OCI-LY7 (cell line): ENCODE measurements at regions not wholly inside any gene's neighbourhood (a gene's known extent, or its start where the extent isn't known, plus 50 kb on each side); places are given as distances from the start of the nearest gene placed in this dataset.

ENCODE experiments used
- BruUV-seq: library from RNA; stranded (reverse); fragments of 400-500 nt; replicated peaks from 2 replicates; lab custom pipeline; 2021; lab: Mats Ljungman, UMichigan
- CTCF ChIA-PET: fragments of 300-600 bp; sonication (Branson Sonifier 250); formaldehyde crosslinking; loops from one replicate; lab custom pipeline; 2022; ENCODE audit warnings: antibody characterized with exemption; ENCODE audit not compliant: unreplicated experiment; lab: Charles Lee
- POLR2A ChIA-PET: fragments of 300-600 bp; sonication (Branson Sonifier 250); formaldehyde crosslinking; loops from one replicate; lab custom pipeline; 2022; ENCODE audit warnings: antibody characterized with exemption; lab: Charles Lee
- DNase-seq: peaks from one replicate; pipeline ENCODE4 v3.0.0-alpha.2; 2015; ENCODE audit warnings: low spot score
- H2AFZ ChIP-seq: fragments of 200-600 bp; sonication (generic), shearing (Covaris generic); 2 replicates; pipeline ENCODE4 v1.6.1; 2014; ENCODE audit warnings: mild to moderate bottlenecking, antibody characterized with exemption, low read length, moderate library complexity
- H3K27ac ChIP-seq: fragments of 200-600 bp; sonication (generic); 2 replicates; pipeline ENCODE4 v1.5.1; 2014; ENCODE audit warnings: mixed run types, low read depth, mild to moderate bottlenecking, moderate library complexity, low read length, inconsistent platforms; ENCODE audit not compliant: poor library complexity, severe bottlenecking
- H3K36me3 ChIP-seq: fragments of 200-600 bp; sonication (generic); 2 replicates; pipeline ENCODE4 v1.6.1; 2014; ENCODE audit warnings: mild to moderate bottlenecking, antibody characterized with exemption, low read length, moderate library complexity, mixed read lengths; ENCODE audit not compliant: insufficient read depth
- H3K4me1 ChIP-seq: fragments of 200-600 bp; sonication (generic); 2 replicates; pipeline ENCODE4 v1.5.1; 2014; ENCODE audit warnings: mild to moderate bottlenecking, low read length; ENCODE audit not compliant: insufficient read depth, poor library complexity, severe bottlenecking
- H3K4me2 ChIP-seq: fragments of 200-600 bp; sonication (generic); 2 replicates; pipeline ENCODE4 v1.6.1; 2014; ENCODE audit warnings: mild to moderate bottlenecking, low read length
- H3K4me3 ChIP-seq: fragments of 200-600 bp; sonication (generic); 2 replicates; pipeline ENCODE4 v1.5.1; 2014; ENCODE audit warnings: mild to moderate bottlenecking, low read depth, low read length; ENCODE audit not compliant: poor library complexity, severe bottlenecking
- H3K79me2 ChIP-seq: fragments of 200-600 bp; sonication (generic); 2 replicates; pipeline ENCODE4 v1.6.1; 2016; ENCODE audit warnings: low read depth, mild to moderate bottlenecking, low read length, moderate library complexity, mixed read lengths; ENCODE audit not compliant: insufficient read depth
- H3K9me2 ChIP-seq: fragments of 200-600 bp; sonication (generic); 2 replicates; pipeline ENCODE4 v1.6.1; 2016; ENCODE audit warnings: mild to moderate bottlenecking, low read length, mixed read lengths; ENCODE audit not compliant: insufficient read depth
- H3K9me3 ChIP-seq: fragments of 200-600 bp; sonication (generic); 2 replicates; pipeline ENCODE4 v1.6.1; 2014; ENCODE audit warnings: mild to moderate bottlenecking, mixed run types, low read length, mixed read lengths
- H4K20me1 ChIP-seq: fragments of 200-600 bp; sonication (generic); 2 replicates; pipeline ENCODE4 v1.6.1; 2014; ENCODE audit warnings: mild to moderate bottlenecking, antibody characterized with exemption, low read length, moderate library complexity, mixed read lengths; ENCODE audit not compliant: insufficient read depth
- EZH2phosphoT487 ChIP-seq: fragments of 200-600 bp; sonication (generic); IDR thresholded peaks from 2 replicates; pipeline ENCODE4 v1.6.1; 2018; ENCODE audit warnings: low read depth, borderline replicate concordance, mild to moderate bottlenecking, mixed run types, antibody characterized with exemption, low read length, moderate library complexity, mixed read lengths
- intact Hi-C: fragments of 100-400 bp; cut with micrococcal nuclease; formaldehyde crosslinking; loops from one replicate; pipeline ENCODE4 v1.10.0; 2022; ENCODE audit not compliant: unreplicated experiment
- TF ChIP-seq, protein P1 (sequence below): fragments of 200-600 bp; sonication (generic); conservative IDR thresholded peaks from 2 replicates; pipeline ENCODE4 v1.5.1; 2014; ENCODE audit warnings: mild to moderate bottlenecking, antibody characterized with exemption, low read length, moderate library complexity, mixed read lengths

DNA sequence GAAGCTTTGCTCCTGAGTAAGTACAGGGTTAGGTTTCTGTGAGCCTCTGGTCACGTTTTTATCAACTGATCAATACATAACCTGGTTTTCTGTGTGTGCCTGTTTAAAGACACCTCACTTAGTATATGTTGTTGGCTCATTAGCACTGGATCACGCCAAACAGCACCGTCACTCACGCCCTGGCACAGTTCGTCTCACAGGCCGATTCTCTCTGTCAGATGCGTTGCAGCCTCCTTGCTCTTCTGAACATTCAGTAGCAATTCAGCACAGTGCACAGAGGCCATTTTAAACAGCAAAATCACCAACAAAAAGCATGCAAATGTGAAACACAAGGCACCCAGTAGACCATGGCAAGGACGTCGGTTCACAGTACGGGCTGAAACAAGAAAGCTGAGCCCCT lies 288.5 kb downstream of the IRS2 start:
- DNase-seq, result no peak
- Histone ChIP-seq H3K36me3 (no peaks in the 10 kb centered on the region), H2AFZ (no peak overlapping the region), H3K9me2 (no peaks in the 10 kb centered on the region), H3K4me3 (no peak overlapping the region), H3K27ac (no peak overlapping the region), H4K20me1 (no peaks in the 10 kb centered on the region), H3K79me2 (no peaks in the 10 kb centered on the region), H3K9me3 (no peaks in the 10 kb centered on the region), H3K4me1 (no peaks in the 10 kb centered on the region), H3K4me2 (no peak overlapping the region)
- intact Hi-C loops, result no loop called here
- TF ChIP-seq, protein P1, sequence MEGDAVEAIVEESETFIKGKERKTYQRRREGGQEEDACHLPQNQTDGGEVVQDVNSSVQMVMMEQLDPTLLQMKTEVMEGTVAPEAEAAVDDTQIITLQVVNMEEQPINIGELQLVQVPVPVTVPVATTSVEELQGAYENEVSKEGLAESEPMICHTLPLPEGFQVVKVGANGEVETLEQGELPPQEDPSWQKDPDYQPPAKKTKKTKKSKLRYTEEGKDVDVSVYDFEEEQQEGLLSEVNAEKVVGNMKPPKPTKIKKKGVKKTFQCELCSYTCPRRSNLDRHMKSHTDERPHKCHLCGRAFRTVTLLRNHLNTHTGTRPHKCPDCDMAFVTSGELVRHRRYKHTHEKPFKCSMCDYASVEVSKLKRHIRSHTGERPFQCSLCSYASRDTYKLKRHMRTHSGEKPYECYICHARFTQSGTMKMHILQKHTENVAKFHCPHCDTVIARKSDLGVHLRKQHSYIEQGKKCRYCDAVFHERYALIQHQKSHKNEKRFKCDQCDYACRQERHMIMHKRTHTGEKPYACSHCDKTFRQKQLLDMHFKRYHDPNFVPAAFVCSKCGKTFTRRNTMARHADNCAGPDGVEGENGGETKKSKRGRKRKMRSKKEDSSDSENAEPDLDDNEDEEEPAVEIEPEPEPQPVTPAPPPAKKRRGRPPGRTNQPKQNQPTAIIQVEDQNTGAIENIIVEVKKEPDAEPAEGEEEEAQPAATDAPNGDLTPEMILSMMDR, result no peak
- no peak for TF ChIP-seq EZH2phosphoT487
- ChIA-PET CTCF (no interaction called here), POLR2A (no interaction called here)
- BruUV-seq, result no TSS peak

DNA sequence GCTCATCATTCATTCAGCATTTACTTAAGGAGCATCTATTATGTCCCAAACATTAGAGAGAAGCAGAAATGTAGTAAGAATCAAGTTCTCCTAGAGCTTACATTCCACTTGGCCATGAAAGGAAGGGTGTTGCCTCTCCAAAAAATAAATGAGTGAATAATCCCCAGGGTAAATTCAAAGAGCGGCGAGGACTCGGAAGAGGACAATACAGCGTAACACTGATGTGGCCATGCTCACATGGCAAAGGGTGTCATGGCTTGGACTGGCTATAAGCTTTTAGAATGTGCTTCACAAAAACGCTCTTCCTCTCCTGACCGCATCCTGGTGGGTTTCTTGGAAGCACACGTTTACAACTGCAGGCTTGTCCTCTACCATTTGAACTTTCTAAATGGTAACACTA lies 290.2 kb downstream of the IRS2 start:
- H4K20me1 ChIP-seq, result no peaks in the 10 kb centered on the region
- ChIA-PET CTCF (no interaction called here), POLR2A (no interaction called here)
- no peak overlapping the region for H3K27ac ChIP-seq
- no peaks in the 10 kb centered on the region for H3K79me2 ChIP-seq
- no TSS peak for BruUV-seq
- TF ChIP-seq, protein P1, result no peak
- no peak for TF ChIP-seq EZH2phosphoT487
- no peaks in the 10 kb centered on the region for H3K9me3 ChIP-seq
- H3K9me2 ChIP-seq, result no peaks in the 10 kb centered on the region
- intact Hi-C loops, result no loop called here
- H2AFZ ChIP-seq, result no peak overlapping the region
- no peak for DNase-seq
- no peak overlapping the region for H3K4me2 ChIP-seq
- H3K36me3 ChIP-seq, result no peaks in the 10 kb centered on the region
- H3K4me3 ChIP-seq, result no peak overlapping the region
- H3K4me1 ChIP-seq, result no peaks in the 10 kb centered on the region

DNA sequence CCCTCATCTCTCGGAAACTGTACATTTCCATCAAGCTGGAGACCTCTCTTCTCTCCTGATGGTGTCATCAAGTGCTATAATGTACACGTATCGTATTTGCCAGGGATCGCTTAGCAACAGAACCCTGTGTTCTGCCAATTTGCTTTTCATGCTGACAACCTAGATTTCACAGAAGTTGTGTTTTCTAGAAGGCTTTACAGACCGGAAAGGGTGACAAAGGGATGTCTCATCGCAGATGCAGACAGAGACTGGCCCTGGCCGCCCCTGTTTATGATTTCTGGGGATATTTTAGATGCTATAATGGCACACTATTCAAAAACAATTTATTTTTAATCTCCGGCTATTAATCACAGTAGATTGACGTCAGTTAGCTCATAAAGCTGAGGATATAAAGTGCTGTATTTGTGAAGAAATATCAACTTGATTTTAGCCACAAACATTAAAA lies 291.4 kb downstream of the IRS2 start:
- ChIA-PET CTCF (no interaction called here), POLR2A (no interaction called here)
- TF ChIP-seq EZH2phosphoT487, result no peak
- TF ChIP-seq, protein P1, result no peak
- DNase-seq, result no peak
- Histone ChIP-seq H3K27ac (no peak overlapping the region), H3K79me2 (no peaks in the 10 kb centered on the region), H3K4me1 (no peaks in the 10 kb centered on the region), H3K9me3 (no peaks in the 10 kb centered on the region), H3K4me2 (no peak overlapping the region), H3K9me2 (no peaks in the 10 kb centered on the region), H3K36me3 (no peaks in the 10 kb centered on the region), H4K20me1 (no peaks in the 10 kb centered on the region), H2AFZ (no peak overlapping the region), H3K4me3 (no peak overlapping the region)
- intact Hi-C loops, result no loop called here
- BruUV-seq, result no TSS peak
